GM18519 (cell line): ENCODE measurements at regions not wholly inside any gene's neighbourhood (a gene's known extent, or its start where the extent isn't known, plus 50 kb on each side); places are given as distances from the start of the nearest gene placed in this dataset.

ENCODE experiments used
- ATAC-seq: cut with Tn5 transposase; IDR thresholded peaks from one replicate; pipeline ENCODE4 v1.9.1; 2021; ENCODE audit warnings: mild to moderate bottlenecking, moderate library complexity; ENCODE audit not compliant: unreplicated experiment, low FRiP score

DNA sequence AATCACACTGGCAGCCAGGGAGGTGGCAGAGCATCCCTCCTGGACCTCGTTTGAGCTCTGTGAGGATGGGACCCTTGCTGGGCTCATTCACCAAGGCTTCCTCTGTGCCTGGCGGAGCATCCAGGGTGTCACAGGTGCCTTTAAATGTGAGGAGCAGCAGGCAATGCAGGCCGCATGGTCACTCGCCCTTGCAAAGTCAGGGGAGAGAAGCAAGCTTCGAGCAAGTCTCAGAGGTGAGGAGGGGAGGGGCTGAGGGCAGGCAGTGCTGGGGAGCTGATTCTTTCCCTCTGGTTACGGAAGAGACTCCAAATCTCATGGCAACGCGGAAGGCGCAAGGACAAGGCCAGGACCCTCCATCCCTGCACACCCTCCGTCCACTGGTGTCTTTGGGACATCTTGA lies 182.7 kb upstream of the PMEPA1 start:
- ATAC-seq = no peak

DNA sequence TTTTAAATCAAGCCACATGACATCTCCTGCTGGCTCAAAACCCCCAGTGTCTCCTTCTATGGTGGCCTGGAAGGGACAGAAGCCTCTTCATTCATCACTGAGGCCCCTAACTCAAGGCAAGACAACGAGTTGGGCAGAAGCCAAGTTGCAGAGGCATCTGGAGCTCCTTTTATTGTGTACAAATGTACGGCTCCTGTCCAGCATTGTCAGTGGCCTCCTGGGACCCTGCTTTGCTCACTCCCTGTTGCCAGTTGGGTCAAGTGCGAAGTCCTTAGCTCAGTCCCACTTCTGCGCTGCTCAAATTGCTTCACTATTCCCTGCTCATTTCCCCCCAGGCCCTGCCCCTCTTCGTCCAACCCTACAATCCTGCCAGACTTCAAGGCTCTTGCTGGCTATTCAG lies 181.2 kb upstream of the PMEPA1 start:
- ATAC-seq = no peak

DNA sequence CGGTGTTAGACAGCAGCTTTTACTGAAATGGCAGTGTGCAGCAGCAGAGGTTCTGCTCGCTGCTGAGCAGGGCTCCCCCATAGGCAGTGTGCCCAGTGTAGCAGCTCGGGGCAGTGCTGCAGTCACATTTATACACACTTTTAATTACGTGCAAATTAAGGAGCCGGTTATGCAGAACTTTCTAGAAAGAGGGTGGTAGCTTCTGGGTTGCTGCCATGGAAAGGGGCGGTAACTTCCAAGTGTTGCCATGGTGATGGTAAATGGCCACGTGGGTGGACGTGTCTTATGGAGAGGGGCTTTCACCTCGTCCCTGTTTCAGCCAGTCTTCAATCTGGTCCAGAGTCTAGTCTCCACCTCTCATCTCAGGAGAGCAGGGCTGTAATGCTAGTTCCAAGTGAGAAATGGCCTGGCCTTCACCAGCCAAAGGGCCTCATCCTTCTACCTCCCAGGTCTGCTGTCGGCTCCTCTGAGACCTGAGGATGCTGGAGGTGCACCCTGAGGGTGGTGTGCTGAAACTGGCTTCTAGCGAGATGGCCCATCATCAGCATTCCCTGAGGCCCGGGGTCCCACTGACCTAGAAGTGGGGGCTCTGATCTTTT lies 180.5 kb upstream of the PMEPA1 start:
- no peak for ATAC-seq

DNA sequence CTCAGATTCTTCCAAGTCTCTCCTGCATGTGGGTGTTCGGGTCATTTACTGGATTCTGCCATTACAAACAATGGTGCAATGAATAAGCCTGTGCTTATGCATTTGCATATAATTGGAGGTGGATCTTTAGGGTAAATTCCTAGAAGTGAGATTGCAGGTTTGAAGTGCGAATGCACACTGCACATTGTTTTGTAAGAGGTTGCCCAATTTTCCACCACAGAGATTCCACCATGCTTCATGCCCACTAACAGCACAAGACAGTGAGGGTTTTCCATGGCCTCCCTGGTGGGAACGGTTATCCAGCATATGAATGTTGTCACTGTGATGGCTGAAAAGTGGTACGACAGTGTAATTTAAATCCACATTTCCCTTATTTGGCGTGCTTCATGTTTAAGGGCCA lies 178.8 kb upstream of the PMEPA1 start:
- ATAC-seq = no peak

DNA sequence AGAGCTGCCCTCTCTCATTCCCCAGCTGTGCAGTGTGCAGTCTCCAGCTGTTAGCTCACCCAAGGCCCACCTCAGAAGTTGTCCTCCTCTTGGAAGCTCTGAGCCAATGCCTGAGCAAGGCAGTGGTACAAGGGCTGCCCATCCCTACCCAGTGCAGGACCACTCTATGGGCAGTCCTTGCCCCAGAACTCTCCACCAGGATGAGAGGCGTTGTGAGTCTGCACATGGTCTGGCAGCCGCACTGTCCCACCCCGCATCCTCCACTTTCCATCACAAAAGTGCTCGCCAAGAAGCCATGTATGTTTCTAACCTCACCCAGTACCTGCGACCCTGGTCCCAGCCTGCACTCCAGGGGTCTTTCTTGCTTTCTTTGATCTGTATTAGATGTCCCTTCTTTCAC lies 175.1 kb upstream of the PMEPA1 start:
- no peak for ATAC-seq

DNA sequence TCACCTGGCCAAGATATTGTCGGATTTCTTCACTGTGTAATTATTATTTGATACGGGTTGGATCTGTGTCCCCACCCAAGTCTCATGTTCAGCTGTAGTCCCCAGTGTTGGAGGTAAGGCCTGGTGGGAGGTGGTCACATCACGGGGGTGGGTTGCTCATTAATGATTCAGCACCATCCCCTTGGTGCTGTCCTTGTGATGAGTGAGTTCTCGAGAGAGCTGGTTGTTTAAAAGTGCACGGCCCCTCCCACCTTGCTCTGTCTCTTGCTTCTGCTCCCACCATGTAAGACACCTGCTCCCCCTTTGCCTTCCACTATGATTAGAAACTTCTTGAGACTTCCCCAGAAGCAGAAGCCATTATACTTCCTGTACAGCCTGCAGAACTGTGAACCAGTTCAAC lies 173.9 kb upstream of the PMEPA1 start:
- no peak for ATAC-seq

DNA sequence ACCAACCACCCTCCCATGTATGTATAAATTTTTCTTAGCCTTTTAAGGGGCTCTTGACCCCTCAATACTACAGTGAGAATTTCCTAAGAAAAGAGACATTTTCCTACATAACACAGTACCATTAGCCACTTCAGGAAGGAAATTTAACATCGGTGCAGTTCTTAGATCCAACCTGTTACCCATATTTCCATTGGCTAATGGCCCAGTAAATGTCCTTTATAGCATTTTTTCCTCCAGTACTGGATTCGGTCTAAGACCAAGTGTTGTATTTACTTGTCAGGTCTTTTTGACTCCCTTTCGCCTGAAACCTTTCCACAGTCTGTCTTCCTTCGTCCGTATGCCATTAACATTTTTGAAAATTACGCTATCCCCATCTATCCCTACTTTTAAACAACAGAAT lies 173.4 kb upstream of the PMEPA1 start:
- ATAC-seq = no peak

DNA sequence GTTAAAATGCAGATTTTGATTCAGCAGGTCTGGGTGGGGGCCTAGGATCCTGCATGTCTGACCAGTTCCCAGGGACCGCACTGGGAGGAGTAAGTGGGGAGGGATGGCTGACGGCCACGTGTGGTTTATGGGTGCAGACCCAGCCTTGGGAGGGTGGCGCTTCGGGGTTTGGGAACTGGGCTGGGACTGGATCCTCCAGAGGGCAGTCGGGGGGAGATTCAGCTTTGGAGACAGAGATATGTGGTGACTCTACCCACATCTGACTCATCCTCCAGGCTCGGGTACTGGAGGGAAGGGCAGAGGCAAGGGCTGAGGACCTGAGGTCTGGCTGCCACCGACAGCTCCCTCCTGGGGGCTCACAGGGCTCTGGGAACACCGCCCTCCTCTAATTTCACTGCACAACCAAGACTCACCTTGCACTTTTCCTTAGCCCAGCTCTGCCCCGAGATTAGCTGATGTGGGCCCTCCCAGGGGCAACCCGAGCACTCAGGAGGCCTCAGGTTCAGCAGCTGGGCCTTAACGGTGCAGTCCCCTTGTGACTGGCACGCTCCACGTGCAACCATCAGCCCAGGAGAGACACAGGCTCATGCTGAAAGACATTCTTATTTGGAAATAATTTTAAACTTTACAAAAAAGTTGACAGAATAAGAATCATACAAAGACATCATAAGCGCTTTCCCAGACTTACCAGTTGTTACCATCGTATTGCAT lies 172.8 kb upstream of the PMEPA1 start:
- no peak for ATAC-seq

DNA sequence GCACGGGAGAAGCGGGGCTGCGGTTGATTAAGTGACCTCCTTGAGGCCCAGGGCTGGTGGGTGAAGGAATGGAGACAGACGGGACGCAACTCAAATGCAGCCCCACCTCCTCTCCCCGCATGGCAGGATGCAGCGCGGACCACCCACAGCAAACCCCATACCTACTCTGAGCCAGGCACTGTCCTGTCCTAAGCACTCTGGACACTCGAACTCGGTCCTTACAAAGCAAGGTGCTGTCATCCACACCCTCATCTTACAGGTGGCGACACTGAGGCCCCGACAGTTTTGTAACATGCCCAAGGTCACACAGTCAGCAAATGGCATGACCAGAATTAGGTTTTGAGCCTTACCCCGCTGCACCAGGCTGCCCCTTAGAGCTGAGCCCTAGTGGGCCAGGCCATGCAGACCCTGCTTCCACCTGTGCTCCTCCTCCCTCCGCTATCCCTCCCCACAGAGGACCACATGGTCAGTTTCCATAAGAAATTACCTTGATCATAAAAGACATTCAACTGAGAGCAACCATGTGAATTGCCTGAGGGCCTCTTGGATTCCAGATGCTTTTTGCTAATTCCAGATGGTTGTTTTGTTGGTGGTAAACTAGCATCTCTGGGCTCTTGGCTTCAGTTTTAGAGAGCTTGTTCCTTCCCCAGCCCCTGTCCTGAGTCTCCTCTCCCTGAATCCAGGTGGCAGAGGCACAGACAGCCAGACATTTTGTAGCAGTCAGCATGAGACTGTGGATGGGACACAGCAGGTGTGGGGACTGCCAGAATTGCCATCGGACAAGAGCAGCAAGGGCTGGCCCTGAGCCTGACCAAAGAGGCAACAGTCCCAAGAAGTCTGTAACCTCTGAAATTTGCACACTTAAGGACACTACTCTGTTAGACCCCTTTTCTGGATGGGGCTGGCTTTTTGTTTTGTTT lies 171.9 kb upstream of the PMEPA1 start:
- no peak for ATAC-seq

DNA sequence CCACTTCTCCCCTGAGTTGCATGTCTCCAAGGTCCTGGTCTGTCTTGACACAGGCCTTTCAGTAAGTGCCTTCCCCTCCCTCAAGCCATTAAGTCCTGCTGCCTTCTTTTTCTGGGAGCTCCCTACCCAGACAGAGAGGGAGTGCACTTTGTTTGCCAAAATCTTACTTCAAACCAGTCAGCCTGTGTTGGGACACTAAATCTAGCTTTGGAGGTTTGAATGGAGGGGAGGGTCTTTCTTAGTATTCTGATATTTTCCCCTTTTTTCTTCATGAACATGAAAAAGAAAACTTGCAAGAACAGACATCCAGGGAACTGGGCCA lies 170.7 kb upstream of the PMEPA1 start:
- no peak for ATAC-seq

DNA sequence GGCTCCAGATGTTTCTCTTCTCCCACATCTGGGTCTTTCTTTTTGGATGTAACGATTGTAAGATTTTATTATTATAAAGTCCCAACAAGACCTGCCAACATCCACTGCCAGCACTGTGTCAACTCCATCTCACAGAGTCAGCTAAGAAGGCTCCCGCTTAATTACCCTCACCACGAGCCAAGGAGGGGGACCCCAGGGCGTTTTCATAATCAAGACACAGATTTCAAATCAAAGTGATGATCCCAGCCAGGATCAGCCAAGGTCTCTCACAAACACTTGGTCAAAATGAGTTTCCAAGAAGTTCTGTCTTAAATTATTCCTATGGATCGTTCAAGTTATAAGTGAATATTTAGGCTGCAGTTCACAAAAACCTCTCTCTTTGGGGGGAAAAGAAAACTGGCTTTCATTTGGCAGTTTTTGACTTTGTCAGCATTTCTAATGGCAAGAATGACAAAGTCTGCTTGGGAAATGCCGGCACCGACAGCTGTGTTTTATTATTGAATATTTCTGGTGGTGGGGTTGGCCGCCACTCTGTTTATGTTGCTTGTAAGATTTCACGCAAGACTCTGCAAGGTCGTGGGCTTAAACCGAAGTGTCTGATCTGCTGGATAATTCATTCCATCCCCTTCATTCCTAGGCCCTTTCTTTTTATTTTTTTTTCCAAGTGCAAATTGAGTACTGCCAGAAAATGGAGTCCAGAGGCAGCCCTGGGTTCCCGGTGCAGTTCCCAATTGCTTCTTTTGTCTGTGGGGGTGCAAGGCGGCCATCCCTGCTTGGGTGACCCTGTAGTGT lies 170.2 kb upstream of the PMEPA1 start:
- no peak for ATAC-seq

DNA sequence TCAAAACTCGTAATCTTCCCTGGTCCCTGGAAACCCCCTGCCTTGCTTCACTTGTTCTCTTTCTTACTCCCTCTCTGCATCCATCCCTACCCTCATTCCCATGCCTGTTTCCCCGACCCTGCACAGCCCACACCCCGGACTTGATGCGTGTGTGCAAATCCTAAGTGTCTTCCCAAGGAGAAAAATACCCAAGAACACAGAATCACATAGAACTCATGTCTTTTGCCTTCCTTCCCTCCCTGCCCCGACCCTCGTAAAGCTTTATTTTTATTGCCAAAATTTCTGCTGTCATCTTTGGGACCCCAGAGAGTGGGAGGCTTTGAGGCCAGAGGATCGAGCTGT lies 169.6 kb upstream of the PMEPA1 start:
- no peak for ATAC-seq

DNA sequence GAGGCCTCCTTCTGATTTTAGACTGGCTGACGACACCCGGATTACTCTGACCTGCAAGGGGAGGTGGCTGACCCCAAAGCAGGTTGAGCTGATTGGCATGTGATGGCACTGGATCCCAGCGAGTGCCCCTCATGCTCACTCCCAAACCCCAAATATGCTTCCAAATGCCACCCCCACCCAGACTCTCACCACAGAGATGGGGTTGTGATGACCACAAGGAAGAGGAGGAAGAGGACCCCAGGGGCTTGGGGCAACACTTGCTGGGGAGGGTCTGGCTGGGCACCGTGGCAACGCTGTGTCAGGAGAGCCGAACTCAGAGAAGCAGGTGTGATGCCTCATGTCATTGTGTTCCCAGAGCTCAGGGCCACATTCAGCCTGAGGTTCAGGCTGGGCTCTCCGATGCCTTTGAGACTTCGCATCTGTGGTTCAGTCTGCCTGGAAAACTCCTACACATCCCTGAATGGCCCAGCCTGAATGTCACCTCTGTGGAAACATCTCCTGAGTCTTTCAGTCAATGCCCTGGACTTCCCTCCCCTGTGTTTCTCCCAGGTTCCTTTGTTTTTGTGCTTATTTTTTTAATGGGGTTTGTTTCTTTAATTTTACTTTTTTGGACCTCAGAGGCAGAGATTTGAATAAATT lies 169.1 kb upstream of the PMEPA1 start:
- no peak for ATAC-seq

DNA sequence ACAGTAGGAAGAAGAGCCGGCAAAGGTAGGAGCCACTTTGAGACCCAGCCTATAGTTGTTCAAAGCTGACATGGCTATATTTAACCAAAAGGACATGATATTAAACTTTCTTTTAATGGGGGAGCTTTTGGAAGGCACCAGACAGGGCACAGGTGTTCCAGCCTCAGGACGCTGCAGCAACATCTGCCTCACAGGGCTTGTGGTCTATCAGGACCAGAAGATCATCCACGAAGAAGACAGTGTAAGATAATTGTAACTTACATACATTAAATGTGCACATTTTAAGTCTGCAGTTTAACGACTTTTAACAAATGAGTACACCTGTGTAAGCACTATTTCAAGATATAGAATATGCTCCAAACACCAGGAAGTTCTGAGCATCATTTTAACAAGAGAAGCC lies 168.2 kb upstream of the PMEPA1 start:
- ATAC-seq = no peak

DNA sequence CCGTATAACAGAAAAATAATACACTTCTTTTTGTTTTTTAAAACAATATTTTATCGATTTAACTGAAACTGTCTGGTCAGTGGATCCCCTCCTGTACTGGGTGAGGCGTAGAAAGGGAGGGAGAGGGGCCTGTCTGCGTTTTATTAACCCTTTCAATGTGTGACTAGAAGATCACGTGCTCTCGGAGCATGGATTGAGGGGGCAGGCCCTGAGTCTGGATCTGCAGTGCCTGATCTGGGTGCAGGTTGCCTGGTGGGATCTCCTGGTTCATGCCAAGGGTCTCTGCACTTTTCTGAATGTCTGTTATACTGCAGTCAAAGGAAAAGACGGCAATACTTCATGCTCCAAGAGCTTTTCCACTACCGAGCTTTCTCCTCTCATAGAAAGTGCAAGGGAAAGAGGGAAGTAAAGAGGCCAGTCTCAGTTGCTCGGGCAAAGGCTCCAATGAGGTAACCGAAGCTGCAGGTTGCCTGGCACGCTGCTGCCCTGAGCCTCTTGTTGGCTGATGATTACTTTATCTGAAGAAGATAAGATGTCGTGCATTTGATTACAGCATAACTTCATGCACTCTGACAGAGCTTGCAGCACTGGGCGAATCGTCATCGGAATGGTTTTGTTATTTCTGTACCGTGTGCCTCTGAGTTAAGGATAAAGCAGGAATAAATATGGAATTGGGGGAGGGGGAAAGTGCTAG lies 167.5 kb upstream of the PMEPA1 start:
- no peak for ATAC-seq

DNA sequence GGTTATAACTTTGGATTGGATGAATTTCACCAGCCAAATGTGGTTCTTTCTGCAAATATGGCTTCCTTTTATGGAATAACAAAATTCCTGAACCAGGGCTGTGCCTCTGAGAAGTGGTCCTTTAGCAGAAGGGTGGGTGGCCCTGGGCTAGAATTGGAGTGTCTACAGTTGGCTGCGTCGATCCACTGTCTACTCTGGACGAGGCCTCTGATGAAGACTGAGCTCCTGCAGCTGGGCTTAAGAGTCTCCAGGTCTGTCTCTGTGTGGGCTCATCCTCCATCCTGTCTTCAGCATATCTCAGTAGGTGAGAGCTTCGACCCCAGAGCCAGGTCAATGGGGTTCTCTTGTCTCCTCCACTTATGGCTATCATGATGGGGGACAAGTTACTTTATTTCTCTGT lies 166.3 kb upstream of the PMEPA1 start:
- no peak for ATAC-seq

DNA sequence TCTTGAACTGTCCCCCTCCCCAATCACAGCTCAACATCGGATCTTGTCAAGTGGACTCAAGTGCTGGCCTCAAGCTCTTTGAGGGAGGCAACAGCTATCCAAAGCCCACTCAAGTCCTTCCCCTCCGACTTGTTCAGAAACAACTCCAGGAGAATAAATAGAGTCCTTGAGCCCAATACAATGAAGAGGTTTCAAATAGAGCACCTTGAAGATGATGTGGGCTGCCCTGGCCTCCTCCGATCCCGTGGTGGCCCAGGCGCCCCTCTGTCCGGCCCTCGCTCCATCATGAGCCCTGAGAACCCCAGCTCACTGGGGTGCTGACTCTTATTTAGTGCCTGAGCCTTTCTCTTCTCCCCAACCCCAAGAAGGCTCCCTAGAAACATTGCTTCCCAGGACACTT lies 164.3 kb upstream of the PMEPA1 start:
- no peak for ATAC-seq

DNA sequence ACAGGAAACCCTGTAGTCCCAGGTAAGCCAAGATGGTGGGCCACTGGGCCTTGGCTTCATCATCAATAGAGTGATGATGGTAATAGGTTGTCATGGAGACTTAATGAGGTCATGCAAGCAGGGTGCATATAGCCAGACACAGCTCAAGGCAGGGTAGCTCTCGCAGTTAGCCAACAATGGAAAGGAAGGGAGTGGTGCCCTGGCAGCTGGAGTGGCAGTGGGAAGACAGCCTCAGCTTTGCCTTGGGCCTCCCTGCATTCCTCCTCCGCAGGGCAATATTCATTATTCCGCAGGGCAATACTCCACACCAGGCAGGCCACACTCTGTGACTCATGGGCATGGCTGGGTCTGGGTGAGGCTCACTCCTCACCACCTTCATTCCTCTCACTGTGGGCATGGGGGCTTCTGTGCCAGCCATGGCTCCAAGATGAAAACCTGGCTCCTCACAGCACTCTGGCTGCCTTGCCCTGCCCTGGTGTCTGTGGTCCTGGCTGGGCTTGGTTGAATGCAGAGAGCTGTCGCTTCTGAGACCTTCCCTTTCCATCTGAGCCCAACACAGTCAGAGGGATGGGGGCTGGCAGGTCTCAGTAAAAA lies 163.1 kb upstream of the PMEPA1 start:
- ATAC-seq = no peak

DNA sequence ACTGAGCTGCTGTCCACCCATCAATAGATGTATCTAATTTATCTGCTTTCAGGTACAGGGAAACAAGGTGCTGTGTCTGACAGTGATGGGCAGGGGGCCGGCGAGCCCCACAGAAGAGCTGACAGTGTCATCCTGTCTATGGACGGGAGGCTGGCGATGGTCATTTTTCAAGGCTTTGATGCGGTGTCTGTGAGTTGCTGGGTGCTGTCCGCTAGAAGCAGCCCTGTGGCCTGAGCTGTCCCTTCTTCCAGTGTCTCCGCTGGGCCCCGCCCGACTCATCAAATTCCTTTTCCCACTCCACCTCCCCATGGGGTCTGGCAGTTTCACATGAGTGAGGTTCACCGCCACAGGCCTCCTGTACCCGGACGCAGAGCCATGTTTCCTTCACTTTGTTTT lies 161.4 kb upstream of the PMEPA1 start:
- no peak for ATAC-seq
